HG03095 (cell line): ENCODE measurements at regions not wholly inside any gene's neighbourhood (a gene's known extent, or its start where the extent isn't known, plus 50 kb on each side); places are given as distances from the start of the nearest gene placed in this dataset.
"Not testable (repeated sequence)": the region's sequence is repeated elsewhere in the genome, so short reads cannot be mapped to it uniquely, and the experiment has no call there.

ENCODE experiments used
- ATAC-seq: cut with Tn5 transposase; IDR thresholded peaks from one replicate; pipeline ENCODE4 v1.9.1; 2021; ENCODE audit warnings: moderate library complexity; ENCODE audit not compliant: unreplicated experiment

DNA sequence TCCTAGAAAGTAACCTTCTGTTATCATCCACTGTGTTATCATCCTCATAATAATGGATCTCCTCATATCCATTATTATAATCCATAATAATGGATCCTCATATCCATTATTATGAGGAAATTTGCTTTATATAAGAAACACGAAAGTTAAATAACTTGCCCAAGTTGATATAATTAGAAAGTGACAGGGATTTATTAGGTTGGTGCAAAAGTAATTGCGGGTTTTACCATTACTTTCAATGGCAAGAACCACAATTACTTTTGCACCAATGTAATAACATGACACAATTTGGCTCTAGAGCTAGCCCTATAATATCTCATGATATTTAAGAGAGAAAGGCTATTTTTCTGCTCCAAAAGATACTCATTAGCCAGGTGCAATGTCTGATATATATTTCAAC, 275.7 kb upstream of the STXBP5 start:
- no peak for ATAC-seq

DNA sequence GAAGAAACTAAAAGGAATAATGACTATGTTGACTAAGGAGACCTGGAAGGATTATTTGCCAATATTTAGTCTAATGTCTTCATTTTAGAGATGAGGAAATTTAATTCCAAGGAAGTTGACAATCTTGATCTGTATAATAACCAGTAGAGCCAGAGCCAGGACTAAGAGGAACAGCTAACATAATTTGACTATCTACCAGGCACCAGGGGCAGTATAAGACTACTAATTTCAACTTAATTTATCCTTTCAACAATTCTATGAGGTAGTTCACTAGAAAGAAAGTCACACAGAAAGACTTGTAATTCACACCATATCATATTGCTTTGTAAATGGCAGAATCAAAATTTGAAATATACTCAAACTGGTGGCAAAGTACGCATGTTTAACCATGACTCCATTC, 273.0 kb upstream of the STXBP5 start:
- ATAC-seq: no peak

DNA sequence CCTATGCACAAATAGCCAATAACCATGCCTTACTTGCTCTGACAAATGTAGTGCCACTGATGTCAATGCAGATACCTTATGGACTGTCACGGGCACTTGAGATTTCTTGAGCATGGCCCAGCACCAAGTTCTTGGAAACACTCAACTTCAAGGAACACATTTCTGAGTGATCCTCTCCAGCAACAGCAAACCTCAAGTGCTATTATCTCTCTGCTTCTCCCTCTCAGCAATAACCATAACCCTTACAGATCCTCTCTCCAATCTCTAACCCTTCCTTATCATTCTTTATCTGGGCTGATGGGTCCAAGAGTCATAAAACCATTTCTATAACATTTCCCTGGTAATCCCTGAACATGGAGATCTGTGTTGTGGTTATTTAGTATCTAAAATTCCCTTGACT, 266.9 kb upstream of the STXBP5 start:
- ATAC-seq: no peak

DNA sequence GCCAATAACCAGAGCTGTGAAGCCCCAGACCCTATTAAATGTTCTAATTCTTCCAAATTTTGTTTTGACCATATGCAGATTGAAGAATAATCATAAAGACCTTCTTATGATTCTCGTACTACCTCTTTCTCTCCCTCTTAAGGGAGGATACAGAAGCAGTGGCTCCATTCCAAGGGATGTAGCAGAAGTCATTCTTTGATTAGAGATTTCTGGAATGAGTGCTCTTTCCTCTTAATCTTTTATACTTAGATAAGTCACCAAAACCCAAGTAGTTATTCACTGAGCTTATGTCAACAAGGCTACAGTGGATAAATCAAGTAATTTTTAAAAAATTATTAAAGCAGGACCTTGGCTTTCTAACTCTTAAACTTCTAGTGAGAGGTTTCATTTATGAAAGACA, 266.0 kb upstream of the STXBP5 start:
- no peak for ATAC-seq

DNA sequence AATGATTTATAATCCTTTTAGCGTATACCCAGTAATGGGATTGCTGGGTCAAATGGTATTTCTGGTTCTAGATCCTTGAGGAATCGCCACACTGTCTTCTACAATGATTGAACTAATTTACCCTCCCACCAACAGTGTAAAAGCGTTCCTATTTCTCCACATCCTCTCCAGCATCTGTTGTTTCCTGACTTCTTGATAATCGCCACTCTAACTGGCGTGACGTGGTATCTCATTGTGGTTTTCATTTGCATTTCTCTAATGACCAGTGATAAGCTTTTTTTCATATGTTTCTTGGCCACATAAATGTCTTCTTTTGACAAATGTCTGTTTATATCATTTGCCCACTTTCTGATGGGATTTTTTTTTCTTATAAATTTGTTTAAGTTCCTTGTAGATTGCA, 264.8 kb upstream of the STXBP5 start:
- ATAC-seq: not testable (repeated sequence)

DNA sequence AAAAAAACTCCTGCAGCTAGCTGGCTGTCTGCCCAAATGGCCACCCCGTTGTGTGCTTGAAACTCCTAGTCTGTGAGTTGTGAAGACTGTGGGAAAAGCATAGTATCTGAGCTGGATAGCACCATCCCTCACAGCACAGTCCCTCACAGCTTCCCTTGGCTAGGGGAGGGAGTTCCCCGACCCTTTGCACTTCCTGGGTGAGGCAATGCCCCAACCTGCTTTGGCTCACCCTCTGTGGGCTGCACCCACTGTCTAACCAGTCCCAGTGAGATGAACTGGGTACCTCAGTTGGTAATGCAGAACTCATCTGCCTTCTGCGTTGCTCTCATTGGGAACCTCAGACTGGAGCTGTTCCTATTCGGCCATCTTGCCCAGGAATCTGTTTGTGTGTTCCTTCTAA, 260.6 kb upstream of the STXBP5 start:
- no peak for ATAC-seq

DNA sequence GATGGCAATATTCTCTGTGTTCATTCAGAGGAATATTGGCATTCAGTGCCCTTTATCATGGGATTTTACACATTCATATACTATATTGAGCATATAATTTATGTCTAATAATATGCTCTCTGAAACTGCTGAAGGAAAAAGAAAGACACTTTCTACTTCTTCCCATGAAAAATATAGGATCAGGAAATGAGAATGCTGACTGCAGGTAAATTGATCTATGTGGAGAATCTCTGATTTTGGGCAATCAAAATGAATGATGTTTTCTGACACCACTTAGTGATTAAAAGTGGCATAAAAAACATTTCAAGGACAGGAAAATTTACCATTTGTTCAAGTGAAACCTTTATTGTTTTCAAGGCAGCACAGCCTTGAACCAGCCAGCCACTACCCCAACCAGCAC, 260.1 kb upstream of the STXBP5 start:
- ATAC-seq: no peak

DNA sequence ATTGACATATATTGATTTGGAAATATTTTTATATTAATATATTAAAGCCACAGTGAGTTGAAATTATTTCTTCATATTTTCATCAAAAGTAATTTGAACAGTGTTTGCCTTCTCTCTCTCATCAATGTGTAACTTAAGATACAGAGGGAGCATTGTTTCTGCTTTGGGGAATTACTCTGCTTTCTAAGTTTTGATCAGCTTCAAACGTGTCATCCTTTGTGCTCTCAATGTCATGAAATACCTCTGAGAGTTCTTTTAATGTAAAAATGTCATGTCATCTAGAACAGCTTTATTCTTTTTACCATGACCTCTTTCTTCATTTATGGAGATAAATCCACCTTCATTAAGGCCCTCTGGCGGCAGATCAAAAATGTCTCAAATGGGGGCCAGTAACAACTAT, 259.4 kb upstream of the STXBP5 start:
- no peak for ATAC-seq

DNA sequence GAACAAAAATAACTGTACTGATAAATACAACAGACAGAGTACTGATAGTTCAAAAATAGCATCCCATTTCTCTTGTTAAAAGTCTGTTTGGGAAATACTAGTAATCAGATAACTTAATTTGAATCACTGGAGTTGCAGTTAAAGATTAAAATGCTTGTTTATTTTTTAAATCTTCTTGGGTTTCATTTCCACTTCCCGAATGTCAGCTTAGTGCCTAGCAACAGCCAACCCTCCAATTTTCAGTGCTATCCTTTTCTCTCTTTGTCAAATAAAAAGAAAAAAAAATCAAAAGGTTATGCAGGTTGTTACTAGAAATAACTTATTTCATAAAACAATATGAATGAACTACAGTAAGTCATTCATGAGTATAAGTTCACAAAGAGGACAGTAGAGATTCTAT, 257.7 kb upstream of the STXBP5 start:
- ATAC-seq: no peak

DNA sequence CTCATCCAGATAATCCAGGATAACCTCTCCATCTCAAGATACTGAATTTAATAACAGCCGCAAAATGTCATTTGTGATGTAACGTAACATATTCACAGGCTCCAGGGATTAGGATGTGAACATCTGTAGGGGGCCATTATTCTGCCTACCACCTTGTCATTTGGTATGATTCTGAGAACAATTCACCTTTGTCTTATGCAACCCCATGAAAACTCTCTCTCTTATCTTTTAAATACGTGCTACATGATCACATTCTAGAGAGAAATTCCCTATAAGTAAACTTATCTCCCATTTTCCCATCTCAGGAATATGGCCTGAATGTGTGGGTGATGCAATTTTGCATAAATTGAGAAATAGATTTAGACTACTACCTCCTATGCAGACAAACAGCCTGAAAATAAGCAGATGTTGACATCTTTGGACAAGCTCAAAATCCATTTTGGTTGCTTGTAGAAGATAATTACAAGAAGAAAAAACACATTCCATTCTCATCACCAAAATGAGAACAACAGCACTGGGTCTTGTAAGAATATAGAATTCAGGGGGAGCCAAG, 255.4 kb upstream of the STXBP5 start:
- no peak for ATAC-seq

DNA sequence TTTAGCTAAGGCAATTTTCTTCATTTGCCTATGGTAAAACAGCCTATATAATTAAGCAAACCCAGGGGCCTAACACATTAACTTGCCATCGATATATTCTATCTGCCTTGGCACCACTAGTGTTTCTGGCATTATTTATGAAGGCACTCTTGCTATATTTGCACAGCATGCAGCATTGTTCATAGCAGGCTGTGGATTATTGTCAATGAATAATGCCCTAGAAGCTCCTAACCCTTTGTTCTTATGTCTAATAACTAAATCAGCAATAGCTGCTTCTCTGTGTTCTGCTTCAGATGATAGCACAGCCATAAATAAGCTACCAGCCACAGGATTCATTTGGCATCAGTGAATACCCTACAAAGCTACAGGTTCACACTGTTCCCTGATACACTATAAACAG, 254.8 kb upstream of the STXBP5 start:
- ATAC-seq: no peak

DNA sequence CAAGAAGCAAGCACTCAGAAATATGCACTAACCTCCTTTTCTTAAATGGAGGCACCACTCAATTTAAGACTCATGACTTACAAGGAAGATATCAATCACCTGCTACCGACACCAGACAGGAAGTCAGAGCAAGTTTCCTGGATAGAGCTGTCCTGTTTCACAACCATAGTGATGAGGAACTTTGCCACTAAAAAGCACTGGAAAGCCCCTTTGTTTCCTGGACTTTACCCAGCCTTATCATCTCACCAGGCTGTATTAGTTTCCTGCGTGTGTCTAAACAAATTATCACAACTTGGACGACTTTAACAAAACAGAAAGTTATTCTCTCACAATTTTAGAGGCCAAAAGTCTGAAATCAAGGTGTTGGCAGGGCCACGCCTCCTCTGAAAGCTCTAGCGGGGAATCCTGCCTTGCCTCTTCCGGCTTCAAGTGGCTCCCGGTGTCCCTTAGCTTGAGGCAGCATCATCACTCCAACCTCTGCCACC, 253.8 kb upstream of the STXBP5 start:
- no peak for ATAC-seq

DNA sequence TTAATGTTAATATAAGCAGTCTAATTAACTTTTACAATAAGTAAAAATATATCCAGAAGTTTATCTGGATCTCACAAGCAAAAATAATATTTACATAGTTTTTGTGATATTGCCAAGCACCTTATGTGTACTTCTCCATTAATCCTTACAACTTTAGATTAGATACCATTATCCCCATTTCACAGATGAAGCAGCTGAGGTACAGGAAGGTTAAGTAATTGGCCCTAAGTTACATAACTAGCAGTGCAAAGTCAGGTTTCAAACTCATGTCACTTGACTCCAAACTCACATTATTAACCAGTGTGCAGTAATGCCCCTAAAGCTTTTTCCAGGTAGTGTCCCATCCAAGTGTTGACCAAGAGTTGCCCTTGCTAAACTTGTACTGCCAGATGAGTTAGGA, 248.6 kb upstream of the STXBP5 start:
- ATAC-seq: no peak

DNA sequence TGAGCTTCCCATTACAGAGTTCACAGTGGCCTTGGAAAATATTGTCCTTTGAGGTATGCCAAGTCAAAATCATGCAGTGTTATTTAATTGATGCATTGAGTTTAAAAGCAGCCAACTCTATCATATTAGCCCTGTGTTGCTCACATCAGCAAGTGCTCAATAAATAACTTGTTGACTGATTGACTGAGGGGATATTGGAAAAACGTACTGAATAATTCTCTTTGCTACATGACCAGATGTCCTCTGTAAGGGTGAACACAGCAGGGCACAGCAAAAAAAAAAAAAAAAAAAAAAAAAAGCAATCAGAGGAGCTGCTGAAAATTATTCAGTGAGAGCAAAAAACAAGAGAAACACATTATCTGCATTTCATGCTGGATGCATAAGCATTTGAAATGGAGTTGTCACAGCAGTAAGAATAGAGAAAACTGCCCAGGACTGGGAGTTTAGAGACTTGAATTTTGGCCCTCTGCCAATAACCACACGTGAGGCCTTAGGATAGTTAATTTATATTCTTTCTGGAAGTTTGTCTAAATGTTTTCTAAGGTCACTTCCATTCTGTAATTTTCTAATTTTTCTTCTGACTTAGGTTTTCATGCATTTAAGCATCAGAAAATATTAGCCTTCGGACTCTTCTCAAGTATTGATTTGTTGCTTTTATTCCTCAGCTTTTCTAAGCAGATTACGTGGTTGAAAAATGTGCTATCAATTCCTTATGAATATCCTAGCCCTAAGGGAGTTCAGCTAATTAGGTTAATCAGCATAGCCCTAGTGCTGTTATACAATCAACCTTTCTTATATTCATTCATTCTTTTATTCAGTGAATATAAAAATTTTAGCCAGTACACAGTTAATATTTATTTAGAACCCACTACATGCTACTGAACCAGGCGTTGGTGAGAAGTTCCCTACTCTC, 246.8 kb upstream of the STXBP5 start:
- ATAC-seq: no peak

DNA sequence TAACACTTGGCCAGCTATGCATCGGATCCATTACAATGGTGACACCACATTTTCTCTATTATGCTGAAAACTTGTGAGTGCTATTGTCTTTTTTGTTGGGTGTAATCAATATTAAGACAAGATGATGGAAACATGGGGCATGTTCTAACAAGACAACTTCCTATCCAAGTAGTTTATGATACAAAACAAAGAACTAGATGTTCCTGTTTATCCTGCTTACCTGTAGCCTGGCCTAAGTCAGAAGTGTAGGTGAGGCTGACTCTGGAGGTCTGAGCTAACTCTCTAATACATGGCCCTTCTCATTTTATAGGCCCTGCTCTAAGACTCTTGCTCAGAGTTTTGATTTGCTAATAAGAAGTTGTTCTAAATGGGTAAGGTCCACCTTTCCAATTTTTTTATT, 242.4 kb upstream of the STXBP5 start:
- no peak for ATAC-seq

DNA sequence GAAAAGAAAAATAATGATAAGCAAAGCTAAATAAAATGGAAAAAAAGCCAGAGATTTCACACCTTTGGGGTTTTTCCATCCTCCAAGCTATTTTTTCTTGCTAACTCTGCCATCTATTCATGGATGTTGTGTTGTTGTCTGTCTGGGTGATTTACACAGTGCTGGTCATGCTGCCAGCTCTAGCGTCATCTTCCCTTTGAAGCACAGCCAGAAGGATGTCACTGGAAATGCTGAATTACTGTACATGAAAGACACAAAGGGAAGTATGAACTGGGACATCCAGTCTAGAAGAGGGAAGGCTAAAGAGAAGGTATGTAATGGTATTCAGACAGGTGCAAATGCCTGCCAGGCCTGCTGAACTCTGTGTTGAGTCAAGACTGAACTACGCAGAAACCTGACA, 241.9 kb upstream of the STXBP5 start:
- no peak for ATAC-seq

DNA sequence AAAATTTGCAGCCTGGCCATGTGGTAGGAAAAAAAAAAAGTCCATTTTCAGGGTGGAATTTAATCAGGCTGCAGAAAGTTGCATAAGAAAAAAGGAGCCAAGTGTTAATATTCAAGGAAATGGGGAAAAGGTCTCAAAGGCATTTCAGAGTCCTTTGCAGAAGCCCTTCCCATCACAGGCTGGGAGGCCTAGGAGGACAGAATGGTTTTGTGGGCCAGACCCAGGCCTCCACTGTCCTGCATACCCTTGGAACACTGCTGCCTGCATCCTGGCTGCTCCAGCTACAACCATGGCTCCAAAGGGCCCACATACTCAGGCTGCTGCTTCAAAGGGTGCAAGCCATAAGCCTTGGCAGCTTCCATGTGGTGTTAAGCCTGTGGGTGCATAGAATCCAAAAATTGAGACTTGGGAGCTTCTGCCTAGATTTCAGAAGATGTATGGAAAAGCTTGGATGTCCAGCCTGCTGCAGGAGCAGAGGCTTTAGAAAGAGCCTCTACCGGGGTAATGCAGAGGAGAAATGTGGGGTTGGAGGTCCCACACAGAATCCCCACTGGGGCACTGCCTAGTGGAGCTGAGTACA, 239.0 kb upstream of the STXBP5 start:
- no peak for ATAC-seq

DNA sequence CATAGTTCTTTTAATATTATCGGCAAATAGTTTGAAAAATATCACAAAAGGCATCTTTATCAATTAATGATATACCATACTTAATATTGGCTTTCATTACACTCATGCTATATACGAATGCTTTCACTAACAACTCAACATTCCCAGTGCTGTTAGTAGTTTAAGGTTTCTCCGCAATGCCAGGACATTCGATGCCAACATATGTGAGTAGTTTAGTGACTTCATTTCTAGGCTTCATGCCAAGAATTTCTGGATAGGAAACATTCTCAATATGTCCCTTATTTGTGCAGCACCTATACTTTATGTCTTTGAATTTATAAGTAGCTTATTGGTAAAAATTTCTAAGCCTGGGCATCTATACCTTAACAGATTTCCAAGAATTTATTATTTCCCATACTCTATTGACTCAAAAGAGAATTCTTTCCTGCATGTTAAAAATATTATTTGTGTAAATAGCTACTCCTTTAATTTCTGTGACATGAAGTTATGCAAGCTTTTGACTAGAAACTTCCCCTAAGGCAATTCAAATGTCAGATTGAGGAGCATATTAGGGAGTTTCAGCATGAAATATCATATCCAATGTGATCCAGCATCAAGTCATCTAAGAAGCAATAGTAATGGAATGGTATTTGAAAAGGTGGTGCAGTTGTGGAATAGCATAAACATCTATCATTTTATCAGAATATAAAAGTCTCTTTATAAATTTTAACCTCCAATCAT, 236.0 kb upstream of the STXBP5 start:
- ATAC-seq: no peak

DNA sequence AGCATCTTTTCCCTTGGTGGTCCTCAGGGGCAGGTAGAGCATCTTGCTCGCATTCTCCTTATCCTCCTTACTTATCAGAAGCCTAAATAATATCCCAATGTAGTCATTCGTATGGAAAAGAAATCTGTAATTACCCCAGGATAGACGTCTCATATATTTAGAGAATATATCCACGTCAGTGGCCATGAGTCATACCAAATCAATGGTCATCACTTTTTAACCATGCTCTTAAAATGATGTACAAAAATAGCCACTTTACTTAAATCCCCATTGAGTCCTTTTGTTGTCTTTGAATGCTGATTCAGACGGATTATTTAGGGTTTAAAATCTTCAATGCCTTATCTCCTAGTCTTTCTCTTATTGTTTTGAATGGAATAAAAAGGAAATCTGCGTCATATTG, 231.7 kb upstream of the STXBP5 start:
- ATAC-seq: no peak

DNA sequence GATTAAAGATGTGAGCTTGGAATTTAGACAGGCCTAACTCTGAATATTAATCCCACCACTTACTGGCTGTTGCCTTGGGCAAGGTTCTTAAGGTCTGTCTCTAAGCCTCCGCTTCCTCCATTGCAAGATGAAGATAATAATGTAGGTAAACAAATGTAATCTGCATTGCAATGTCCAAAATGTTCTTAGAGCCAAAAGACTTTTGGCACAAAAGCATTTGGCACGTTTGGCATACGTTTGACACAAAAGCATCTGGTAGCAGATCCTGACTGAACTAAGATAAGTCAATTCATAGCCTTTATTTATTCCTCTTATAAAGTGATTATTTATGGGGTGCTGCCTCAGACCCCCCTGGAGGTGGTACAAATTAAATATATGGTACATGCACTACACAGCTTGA, 229.9 kb upstream of the STXBP5 start:
- no peak for ATAC-seq

DNA sequence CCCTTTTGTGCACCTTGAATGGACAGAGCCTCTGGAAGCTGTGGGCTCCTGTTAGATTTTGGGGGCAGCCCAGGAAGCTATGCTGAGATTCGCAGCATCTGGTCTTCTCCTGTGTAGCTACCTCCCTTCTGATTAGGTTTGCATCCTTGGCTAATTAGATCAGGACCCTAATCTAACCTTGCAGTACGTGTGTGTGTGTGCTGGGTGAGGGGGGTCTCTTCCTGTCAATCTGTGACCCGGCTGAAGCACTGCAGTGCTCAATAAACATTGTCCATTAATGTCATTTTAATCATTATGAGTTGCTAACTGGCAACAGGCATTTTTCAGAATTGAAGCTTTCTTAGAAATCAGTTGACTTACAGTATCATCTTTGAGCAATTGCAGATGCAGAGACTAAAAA, 229.1 kb upstream of the STXBP5 start:
- ATAC-seq: no peak

DNA sequence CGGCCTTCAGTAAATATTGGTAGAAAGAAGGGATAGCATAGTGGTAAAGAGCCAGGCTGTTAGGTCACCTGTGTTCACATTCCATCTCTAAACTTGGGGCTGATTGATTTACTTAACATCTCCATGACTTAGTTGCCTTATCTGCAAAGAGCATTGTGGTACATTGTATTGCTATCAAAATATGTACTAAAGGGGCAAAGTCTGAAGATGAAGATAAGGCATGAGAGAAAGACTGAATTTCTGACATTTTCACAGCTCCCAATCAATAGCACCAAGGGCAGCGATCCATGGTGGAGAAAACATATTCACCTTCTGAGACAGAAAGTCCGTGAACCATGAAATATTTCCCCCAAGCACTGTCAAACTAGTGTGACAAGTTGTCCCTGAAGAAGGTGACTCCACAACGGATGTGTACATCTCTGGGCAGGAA, 223.3 kb upstream of the STXBP5 start:
- no peak for ATAC-seq
